AG10803 (cell line): ENCODE measurements at regions not wholly inside any gene's neighbourhood (a gene's known extent, or its start where the extent isn't known, plus 50 kb on each side); places are given as distances from the start of the nearest gene placed in this dataset.
"Not testable (repeated sequence)": the region's sequence is repeated elsewhere in the genome, so short reads cannot be mapped to it uniquely, and the experiment has no call there.

ENCODE experiments used
- DNase-seq: peaks from one replicate; pipeline ENCODE4 v3.0.0; 2010; ENCODE audit warnings: low read depth
- H3K4me3 ChIP-seq: 2 replicates; pipeline ENCODE4 v1.5.1; 2011; ENCODE audit warnings: mild to moderate bottlenecking, low read length, control low read depth
- CTCF ChIP-seq: conservative IDR thresholded peaks from 2 replicates; pipeline ENCODE4 v1.5.1; 2011; ENCODE audit warnings: mild to moderate bottlenecking, low read length, control low read depth, inconsistent platforms

DNA sequence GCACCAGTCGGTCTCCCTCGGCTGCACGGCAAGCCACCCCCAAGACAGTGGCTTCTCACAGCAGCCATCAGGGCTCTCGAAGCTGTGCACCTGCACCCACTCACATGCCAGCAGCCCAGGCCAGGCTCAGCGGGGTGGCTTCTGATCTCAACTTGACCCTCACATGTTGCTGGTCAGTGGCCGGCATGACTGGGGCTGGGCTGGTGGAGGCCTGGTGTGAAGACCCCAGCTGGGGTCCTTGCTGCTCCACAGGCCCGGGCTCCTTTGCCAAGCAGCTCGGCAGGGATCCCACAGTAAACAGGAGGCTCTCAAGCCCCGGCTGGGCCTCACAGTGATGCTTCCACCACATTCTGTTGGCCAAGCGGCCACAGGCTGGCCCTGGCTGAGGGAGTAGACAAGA is 128.2 kb downstream of the BRD1 start:
- no peak for TF ChIP-seq CTCF
- no peak overlapping the region for H3K4me3 ChIP-seq
- DNase-seq, result no peak

- not testable (repeated sequence) for DNase-seq, H3K4me3 ChIP-seq
These were observed 129.1 kb downstream of the BRD1 start for GRCh38 chr22:49698616-49699015.

DNA sequence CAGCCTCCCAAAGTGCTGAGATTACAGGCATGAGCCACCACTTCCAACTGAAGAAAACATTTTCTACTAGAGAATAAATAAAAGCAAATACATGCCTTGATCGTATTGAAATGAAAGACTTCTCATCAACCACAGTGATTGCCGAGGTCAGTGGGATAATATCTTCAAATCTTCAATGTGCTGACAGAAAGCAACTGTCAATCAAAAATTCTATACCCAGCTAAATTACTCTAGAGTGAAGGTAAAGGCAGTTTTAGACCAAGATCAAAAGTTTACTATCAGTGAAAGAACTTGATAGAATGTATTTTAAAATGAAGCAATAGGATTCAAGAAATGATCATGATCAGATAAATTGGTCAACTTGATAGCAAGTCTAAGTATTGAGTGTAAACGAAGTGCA is 130.6 kb downstream of the BRD1 start:
- no peak overlapping the region for H3K4me3 ChIP-seq
- no peak for DNase-seq
- no peak for TF ChIP-seq CTCF

GRCh38 chr22:49694462-49695260 is 133.0 kb downstream of the BRD1 start:
- no peak for TF ChIP-seq CTCF
- no peak overlapping the region for H3K4me3 ChIP-seq
- DNase-seq, result no peak

DNA sequence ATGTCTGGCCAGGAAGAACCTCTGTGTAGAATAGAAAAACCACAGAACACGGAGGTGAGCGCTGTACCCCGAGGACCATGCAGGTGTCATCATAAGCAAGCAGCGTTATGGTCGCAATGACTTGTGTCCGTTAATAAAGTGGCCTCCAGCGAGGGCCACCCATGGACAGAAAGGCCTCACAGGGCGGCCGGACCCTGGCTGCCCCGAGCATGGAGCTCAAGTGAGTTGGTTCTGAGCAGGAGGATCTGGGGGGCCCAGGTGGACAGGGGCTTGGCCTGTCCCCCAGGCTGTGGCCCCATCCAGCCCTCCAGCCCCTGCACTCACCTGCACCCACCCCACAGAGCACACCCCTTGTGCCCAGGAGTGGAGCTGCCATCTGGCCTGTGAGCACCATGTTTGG is 133.8 kb downstream of the BRD1 start:
- no peak for TF ChIP-seq CTCF
- H3K4me3 ChIP-seq, result no peak overlapping the region
- DNase-seq, result no peak

DNA sequence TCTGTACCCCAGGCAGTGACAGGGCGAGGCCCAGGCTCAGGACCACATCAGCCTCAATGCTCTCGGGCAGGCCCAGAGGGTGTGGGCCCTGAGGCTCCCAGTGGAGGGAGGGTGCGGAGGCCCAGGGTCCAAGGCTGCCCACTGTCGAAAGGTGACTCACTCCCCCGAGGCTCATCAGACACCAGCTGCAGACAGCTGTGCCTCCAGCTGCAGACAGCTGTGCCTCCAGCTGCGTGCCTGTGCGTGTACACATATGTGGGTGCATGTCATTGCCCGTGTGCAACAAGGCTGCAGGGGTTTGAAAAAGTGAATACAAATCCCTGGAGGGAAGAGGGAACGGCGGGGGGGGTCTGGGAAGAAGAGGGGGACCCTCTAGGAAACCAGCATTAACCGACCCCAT is 134.3 kb downstream of the BRD1 start:
- no peak overlapping the region for H3K4me3 ChIP-seq
- TF ChIP-seq CTCF, result no peak
- no peak for DNase-seq

GRCh38 chr22:49692499-49693225 is 135.0 kb downstream of the BRD1 start:
- DNase-seq, result no peak
- H3K4me3 ChIP-seq, result no peak overlapping the region
- no peak for TF ChIP-seq CTCF
